Tibial nerve (tissue), 4 donors: ENCODE measurements at regions not wholly inside any gene's neighbourhood (a gene's known extent, or its start where the extent isn't known, plus 50 kb on each side); places are given as distances from the start of the nearest gene placed in this dataset.
A peak's percentile ranks its signal among the peaks of the same experiment; 100 is the strongest.

Experiments used
- DNase-seq, 2 donors: peaks; one replicate each; pipeline ENCODE4 v3.0.0-alpha.2; 2019; ENCODE audit warnings: low spot score in 2 of 2
- H3K27ac ChIP-seq, 4 donors: fragments of 200-600 bp; sonication (generic) in 3 of 4; one replicate each; pipeline ENCODE4 v1.5.1; 2017 to 2019; ENCODE audit warnings: mild to moderate bottlenecking in 1 of 4
- H3K27me3 ChIP-seq, 2 donors: fragments of 200-600 bp; sonication (generic) in 1 of 2; one replicate each; pipeline versions ENCODE4 v1.5.1 to v1.6.0; 2017 to 2019
- H3K36me3 ChIP-seq, 3 donors: fragments of 200-600 bp; sonication (generic); one replicate each; pipeline ENCODE4 v1.5.1; 2018 to 2019
- H3K4me1 ChIP-seq, 4 donors: fragments of 200-600 bp; sonication (generic) in 3 of 4; one replicate each; pipeline ENCODE4 v1.5.1; 2017 to 2019
- H3K4me3 ChIP-seq, 4 donors: fragments of 200-600 bp; sonication (generic) in 3 of 4; one replicate each; pipeline ENCODE4 v1.5.1; 2017 to 2019; ENCODE audit warnings: mild to moderate bottlenecking in 1 of 4, moderate library complexity in 1 of 4
- H3K9me3 ChIP-seq, 4 donors: fragments of 200-600 bp; sonication (generic) in 3 of 4; one replicate each; pipeline ENCODE4 v1.5.1; 2017 to 2019
- EP300 ChIP-seq, 2 donors: sonication (generic); formaldehyde crosslinking; IDR thresholded peaks; one replicate each; pipeline ENCODE4 v1.6.1; 2017; ENCODE audit warnings: antibody characterized with exemption in 2 of 2, mild to moderate bottlenecking in 1 of 2
- POLR2A ChIP-seq, 2 donors: fragments of 450-650 bp; IDR thresholded peaks; one replicate each; pipeline ENCODE4 v1.6.1; 2017; ENCODE audit warnings: antibody characterized with exemption in 2 of 2, mild to moderate bottlenecking in 2 of 2, moderate library complexity in 2 of 2
- WGBS, 2 donors: methylation state at CpG; one replicate each; pipeline ENCODE4 v1.1.5; 2018; 5-methylcytosine and 5-hydroxymethylcytosine counted together
- TF ChIP-seq, protein P1 (sequence below), 5 experiments: fragments of 200-600 bp in 3 of 5; fragments of 450-650 bp in 2 of 5; sonication (generic) in 3 of 5; IDR thresholded peaks; one replicate each; pipeline ENCODE4 v1.5.1; 2016 to 2019; ENCODE audit warnings: antibody characterized with exemption in 5 of 5, mild to moderate bottlenecking in 3 of 5, moderate library complexity in 2 of 5

DNA sequence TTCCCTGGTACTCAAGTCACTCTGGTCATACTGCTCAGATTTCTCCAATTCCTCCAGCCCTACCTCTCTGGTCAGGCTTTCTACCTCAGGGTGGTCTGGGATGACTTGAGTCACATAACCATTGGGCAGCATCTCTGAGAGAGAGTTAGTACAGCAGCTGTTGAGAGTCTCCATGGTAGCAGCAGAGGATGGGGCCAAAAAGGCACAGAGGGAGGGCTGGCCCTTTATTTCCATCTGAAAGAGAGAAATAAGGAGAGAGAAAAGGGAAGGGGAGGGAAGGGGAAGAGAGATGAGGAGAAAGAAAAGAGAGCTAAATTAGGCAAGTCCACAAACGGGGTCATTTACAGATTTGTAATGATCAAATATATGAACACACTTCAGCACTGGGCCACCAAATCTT, 149.1 kb upstream of the ARHGEF9 start:
- 38 to 42% methylated on average over 1 of the region's 1 CpG for WGBS, 2 donors
- H3K27me3 ChIP-seq: no peaks in the 10 kb centered on the region
- no peak overlapping the region for H3K27ac ChIP-seq
- no peak for DNase-seq
- no peaks in the 10 kb centered on the region for H3K4me1 ChIP-seq
- no peak overlapping the region for H3K4me3 ChIP-seq
- no peaks in the 10 kb centered on the region for H3K36me3 ChIP-seq
- TF ChIP-seq EP300 (IDR thresholded peaks at IDR 0.05) (no peak), POLR2A (IDR thresholded peaks at IDR 0.05) (no peak)
- TF ChIP-seq, protein P1, sequence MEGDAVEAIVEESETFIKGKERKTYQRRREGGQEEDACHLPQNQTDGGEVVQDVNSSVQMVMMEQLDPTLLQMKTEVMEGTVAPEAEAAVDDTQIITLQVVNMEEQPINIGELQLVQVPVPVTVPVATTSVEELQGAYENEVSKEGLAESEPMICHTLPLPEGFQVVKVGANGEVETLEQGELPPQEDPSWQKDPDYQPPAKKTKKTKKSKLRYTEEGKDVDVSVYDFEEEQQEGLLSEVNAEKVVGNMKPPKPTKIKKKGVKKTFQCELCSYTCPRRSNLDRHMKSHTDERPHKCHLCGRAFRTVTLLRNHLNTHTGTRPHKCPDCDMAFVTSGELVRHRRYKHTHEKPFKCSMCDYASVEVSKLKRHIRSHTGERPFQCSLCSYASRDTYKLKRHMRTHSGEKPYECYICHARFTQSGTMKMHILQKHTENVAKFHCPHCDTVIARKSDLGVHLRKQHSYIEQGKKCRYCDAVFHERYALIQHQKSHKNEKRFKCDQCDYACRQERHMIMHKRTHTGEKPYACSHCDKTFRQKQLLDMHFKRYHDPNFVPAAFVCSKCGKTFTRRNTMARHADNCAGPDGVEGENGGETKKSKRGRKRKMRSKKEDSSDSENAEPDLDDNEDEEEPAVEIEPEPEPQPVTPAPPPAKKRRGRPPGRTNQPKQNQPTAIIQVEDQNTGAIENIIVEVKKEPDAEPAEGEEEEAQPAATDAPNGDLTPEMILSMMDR (IDR thresholded peaks at IDR 0.05): no peak
- H3K9me3 ChIP-seq: no peaks in the 10 kb centered on the region

GRCh38 chrX:63932907-63933306, 147.9 kb upstream of the ARHGEF9 start:
- TF ChIP-seq EP300 (IDR thresholded peaks at IDR 0.05): no peak
- TF ChIP-seq POLR2A (IDR thresholded peaks at IDR 0.05): no peak
- TF ChIP-seq, protein P1 (IDR thresholded peaks at IDR 0.05): no peak
- Histone ChIP-seq H3K27me3 (no peaks in the 10 kb centered on the region), H3K4me1 (no peaks in the 10 kb centered on the region), H3K9me3 (no peaks in the 10 kb centered on the region), H3K36me3 (no peaks in the 10 kb centered on the region), H3K27ac (no peak overlapping the region), H3K4me3 (no peak overlapping the region)
- DNase-seq: no peak
- 90 to 100% methylated on average over 1 to 10 of the region's 10 CpGs for WGBS, 2 donors

DNA sequence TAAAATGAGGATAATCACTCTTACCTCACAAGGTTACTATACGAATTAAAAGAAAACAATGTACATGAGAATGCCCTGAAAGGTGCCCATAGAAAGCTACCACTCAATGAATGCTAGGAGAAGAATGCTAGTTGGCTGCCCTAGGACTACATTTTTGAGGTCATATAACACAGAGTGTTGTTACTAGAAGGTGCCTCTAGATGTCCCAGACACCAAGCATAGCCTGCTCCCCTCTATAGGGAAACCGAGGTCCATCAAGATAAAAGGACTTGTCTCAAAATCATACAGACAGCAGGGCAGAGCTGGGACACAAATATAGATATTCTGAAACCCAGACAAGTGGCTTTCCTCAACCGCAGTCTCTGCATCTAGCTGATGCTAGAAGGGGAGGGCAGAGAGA, 147.0 kb upstream of the ARHGEF9 start:
- Histone ChIP-seq H3K36me3 (no peaks in the 10 kb centered on the region), H3K4me1 (no peaks in the 10 kb centered on the region), H3K27ac (no peak overlapping the region), H3K27me3 (no peaks in the 10 kb centered on the region), H3K4me3 (no peak overlapping the region), H3K9me3 (no peaks in the 10 kb centered on the region)
- DNase-seq: no peak
- TF ChIP-seq, protein P1 (IDR thresholded peaks at IDR 0.05): no peak
- TF ChIP-seq EP300 (IDR thresholded peaks at IDR 0.05) (no peak), POLR2A (IDR thresholded peaks at IDR 0.05) (no peak)
- 74 to 85% methylated on average over 3 of the region's 3 CpGs for WGBS, 2 donors

DNA sequence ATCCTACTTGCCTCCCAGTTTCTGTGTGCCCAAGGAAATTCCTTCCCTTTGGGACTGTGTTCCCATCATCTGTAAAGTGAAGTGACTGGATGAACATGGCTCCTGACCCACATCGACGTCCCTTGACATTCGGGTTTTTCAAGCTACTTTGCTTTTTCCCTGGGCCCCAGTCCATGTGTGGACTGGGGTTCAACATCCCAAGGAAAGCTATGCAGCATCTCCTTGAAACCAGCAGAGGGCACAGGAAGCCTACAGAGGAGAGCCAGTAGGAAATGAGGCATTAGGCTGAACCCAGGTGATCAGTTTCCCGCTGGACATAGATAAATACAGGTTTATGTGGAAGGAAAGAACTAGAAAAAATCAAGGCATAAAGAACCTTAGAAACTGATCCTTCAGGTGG, 145.1 kb upstream of the ARHGEF9 start:
- no peaks in the 10 kb centered on the region for H3K27me3 ChIP-seq
- no peaks in the 10 kb centered on the region for H3K4me1 ChIP-seq
- TF ChIP-seq POLR2A (IDR thresholded peaks at IDR 0.05): no peak
- TF ChIP-seq, protein P1 (IDR thresholded peaks at IDR 0.05): peak in 1 of 5 experiments; percentile 4
- no peak for TF ChIP-seq EP300 (IDR thresholded peaks at IDR 0.05)
- no peaks in the 10 kb centered on the region for H3K9me3 ChIP-seq
- no peak overlapping the region for H3K4me3 ChIP-seq
- WGBS, 2 donors: 32 to 54% methylated on average over 4 of the region's 4 CpGs
- H3K27ac ChIP-seq: no peak overlapping the region
- no peaks in the 10 kb centered on the region for H3K36me3 ChIP-seq
- no peak for DNase-seq

- WGBS, 2 donors: 59 to 67% methylated on average over 4 of the region's 4 CpGs
- no peaks in the 10 kb centered on the region for H3K9me3 ChIP-seq
- H3K4me1 ChIP-seq: no peaks in the 10 kb centered on the region
- H3K36me3 ChIP-seq: no peaks in the 10 kb centered on the region
- TF ChIP-seq EP300 (IDR thresholded peaks at IDR 0.05) (no peak), POLR2A (IDR thresholded peaks at IDR 0.05) (no peak)
- TF ChIP-seq, protein P1 (IDR thresholded peaks at IDR 0.05): no peak
- no peak for DNase-seq
- no peak overlapping the region for H3K4me3 ChIP-seq
- H3K27ac ChIP-seq: no peak overlapping the region
- H3K27me3 ChIP-seq: no peaks in the 10 kb centered on the region
Measured at GRCh38 chrX:63929608-63930007, 144.6 kb upstream of the ARHGEF9 start.
